NCI-H526 (cell line): ENCODE measurements at regions not wholly inside any gene's neighbourhood (a gene's known extent, or its start where the extent isn't known, plus 50 kb on each side); places are given as distances from the start of the nearest gene placed in this dataset.
"Not testable (repeated sequence)": the region's sequence is repeated elsewhere in the genome, so short reads cannot be mapped to it uniquely, and the experiment has no call there.

Source experiments
- DNase-seq, 2 experiments: peaks; one replicate each; lab custom pipeline; 2025; lab: John Stamatoyannopoulos, UW

DNA sequence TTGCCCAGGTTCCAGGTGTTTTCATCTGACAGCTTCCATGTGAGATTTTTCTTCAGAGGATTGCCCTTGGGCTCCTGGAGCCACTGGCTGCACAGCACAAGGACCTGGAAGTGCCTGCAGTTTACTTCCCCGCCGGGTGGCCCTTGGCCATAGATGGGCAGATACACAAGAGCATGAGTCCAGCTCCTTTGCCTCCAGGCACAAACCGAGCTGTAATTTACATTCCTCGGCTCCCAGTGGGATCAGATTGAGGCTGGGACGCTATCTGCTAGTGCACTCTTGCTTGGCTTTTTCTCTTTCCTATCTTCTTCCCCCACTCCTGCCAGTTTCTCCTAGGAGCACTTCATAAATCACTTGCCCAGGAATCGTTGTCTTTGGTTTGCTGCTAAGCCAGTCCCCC is 85.4 kb upstream of the RALY start:
- DNase-seq: no peak

DNA sequence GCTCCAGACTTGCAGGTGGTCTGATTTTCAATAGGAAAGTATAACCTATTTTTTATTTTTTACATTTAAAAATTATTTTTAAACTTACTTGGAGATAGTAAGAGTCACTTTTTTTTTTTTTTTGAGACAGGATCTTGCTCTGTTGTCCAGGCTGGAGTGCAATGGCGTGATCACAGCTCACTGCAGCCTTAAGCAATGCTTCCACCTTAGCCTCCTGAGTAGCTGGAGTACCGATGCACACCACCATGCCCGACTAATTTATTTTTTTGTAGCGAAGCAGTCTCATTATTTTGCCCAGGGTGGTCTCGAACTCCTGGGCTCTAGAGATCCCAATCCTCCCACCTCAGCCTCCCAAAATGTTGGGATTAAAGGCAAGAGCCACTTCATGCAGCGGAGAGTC is 84.8 kb upstream of the RALY start:
- no peak for DNase-seq

DNA sequence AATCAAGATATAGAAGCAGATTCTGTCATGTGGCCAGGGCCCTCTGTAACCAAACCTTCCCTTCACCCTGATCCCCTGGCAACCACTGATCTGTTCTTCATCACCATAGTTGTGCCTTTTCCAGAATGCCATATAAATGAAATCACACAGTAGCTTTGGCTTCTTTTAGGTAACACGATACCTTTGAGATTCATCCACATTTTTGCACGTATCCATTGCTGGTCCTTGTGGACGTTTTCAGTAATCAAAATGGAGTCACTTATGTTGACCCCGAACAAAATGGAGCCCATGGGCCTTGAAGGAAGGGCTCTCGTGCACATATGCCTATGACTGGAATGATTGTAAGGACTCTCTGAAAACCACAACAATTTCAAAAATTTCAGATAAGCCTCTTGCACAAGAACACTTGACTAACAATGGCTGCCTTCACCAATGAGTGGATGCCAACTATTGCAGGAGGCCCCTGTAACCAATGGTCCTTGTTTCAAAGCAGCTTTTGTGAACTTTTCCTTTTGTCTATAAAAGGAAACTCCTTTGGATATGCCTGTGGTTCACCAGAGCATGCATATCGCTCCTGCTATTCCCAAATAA is 84.3 kb upstream of the RALY start:
- DNase-seq: no peak

DNA sequence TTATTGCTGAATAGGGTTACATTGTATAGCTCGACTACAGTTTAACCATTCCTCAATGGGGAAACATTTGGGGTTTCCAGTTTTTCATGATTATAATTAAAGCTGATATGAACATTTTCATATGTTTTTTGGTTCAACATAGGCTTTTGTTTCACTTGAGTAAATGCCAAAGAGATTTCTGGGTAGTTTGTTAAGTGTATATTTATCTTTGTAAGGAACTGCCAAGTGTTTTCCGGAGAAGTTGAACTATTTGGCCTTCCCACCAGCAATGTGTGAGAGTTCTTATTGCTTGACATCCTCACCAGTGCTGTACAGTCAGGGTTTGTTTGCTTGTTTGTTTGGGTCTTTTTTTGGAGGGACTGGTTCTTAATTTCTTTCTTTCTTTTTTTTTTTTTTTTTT is 83.7 kb upstream of the RALY start:
- DNase-seq: no peak

DNA sequence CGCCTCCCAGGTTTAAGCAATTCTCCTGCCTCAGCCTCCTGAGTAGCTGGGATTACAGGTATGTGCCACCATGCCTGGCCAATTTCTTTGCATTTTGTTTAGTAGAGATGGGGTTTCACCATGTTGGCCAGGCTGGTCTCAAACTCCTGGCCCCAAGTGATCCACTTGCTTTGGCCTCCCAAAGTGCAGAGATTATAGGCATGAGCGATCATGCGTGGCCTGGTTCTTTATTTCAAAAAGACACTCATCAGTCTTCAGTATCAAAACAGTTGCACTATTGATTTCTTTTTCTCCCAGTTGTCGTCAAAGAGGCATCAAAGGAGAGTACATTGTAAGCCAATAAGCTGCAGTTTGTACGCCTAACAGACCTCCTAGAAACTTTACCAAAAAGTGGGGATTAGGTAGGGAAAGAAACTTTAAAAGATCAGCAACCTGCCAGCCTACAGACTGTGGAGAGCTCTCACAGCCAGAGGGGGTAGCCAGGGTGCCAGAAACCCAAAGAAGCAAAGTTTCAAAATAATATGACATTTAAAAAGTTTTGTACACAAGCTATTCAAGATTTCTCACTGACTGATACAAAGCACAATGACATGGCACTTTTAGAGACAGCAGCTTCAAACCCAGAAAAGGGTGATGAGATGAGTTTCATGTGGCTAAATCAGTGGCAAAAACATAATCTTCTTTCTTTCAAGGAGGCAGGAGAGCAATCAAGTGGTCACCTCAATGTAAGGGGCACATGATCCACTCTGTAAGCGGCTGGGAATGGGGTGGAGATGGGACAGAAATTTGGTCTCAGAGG is 83.0 kb upstream of the RALY start:
- no peak for DNase-seq

DNA sequence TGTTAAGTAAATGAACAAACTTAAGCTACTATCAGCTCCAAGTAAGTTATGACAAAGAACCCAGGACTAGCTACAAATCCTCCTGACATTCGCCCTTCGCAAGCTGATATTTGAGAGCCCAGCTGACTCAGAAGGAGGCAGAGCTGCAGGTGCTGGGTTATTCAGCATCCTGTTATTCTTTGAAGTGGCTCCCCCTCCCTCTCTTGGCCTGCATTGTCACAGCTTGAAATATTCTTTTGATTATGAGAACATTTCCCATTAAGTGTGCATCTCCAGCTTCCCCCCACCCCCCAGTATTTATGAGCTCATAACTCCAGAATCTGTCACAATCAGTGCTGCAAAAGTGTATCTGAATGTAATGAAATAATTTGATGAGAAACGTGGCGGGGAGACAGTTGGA is 78.8 kb upstream of the RALY start:
- DNase-seq: no peak

DNA sequence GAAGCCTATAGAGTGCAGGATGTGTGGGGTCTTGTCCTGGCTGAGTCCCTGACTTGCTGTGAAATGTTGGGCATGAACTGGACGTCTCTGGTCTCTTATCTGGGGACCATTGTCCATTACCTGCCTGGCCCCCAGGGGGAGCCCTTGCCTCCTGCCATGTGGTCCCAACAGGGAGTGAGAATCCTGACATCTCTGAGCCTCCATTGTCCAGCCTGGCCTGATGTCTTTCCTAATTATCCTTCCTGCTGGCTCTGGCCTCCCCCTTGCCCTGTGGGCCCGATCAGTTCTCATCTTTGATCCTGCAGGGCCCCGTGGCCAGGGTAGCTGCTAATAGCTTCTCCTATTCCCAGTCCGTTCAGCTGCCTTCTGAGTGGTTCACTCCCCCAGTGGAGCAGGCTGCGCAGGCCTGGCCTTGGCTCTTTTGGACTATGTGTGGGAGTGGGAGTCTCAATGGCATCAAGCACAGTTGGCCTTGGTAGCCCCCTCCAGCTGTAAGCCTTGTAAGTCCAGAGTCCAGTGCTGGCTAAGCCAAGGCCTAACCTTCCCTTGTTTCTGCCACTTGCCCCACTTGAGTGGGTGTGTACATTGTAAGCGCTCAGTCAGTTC is 77.9 kb upstream of the RALY start:
- peak in 1 of 2 experiments; percentile 20 for DNase-seq

DNA sequence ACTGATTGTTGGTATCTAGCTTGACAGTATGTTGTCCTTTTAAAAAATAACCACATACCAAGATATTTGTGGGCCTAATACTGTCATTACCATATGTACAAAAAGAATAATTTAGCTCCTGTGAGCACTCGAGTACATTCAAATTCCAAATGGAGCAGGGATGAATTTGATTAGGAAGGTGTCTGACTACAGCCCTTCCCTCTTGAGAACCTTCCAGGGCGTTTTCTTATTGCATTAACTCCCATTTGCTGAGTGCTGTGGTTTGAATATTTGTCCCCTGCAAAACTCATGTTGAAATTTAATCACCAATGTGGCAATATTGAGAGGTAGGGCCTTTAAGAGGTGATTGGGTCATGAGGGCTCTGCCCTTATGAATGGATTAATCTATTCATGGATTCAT is 76.9 kb upstream of the RALY start:
- no peak for DNase-seq

DNA sequence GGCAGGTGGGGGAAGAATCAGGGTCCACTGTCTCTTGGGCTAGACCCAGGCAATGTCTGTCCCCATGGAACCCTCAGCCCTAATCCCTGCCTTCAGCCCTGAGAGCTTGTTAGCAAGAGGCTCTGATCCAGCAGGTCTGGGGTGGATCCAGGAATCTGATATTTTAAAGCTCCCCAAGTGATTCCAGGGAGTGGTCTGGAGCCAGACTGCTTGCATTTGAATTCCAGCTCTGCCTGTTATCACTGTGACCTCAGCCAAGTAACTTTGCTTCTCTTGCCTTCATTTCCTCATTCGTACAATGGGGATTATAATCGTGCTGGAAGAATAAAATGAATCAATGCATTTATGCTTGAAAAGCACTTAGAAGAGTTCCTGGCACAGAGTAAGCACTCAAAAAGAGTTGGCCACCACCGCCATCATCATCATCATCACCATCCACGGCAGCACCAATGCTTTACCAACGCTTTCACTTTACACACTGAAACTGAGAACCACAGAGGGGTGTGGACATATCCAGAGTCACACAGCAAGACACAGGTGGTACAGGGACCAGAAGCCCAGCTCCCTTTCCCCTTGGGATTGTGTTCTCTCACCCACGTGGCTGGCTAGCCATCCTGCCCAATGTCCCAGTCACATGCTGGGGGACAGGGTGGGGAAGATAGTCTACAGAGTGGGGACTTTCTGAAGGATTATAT is 75.7 kb upstream of the RALY start:
- DNase-seq: no peak

DNA sequence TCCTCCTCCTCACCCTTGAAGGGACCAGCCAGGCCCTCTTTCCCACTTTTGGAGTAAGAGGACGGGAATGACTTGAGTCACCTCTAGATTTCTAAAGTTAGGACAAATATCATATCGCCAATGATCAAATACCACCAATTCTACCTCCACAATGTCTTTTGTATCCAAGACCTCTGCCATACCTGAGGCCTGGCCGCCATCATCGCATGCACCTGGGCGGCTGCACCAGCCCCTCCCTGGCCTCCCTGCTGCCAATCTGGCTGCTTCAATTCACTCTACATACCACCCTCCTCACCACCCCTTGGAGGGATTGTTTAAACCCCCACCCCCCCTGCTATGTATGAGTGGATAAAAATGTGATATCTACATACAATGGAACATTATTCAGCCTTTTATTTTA is 75.0 kb upstream of the RALY start:
- DNase-seq: no peak

DNA sequence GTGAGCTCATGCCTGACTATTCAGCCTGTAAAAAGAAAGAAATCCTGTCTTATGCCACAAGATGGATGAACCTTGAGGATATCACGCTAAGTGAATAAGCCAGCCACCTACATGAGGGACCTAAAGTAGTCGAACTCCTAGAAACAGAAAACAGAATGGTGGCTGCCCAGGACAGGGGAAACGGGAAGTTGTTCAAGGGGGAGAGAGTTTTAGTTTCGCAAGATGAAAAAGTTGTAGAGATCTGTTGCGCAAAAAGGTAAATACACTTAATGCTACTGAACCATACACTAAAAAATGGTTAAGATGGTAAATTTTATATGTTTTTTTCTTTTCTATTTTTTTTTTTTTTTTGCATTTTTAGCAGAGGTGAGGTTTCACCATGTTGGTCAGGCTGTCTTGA is 74.1 kb upstream of the RALY start:
- DNase-seq: no peak

DNA sequence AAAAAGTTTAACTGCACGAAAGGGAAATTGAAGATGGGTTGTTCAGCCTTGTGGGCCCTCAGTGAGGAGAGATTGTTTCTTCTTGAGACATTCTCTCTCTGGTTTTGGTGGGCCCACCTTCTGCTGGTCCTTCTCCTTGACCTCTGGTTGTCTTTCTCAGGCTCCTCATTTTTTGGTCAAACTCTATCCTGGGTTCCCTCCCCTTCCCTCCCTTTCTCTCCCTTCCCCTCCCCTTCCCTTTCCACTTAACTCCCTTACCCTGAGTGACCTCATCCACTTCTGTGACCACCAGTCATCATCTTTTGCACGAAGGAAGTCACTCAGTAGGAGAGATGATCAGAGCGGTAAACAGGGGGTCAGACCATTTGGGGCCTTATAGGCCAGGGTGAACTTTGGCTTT is 71.5 kb upstream of the RALY start:
- no peak for DNase-seq

DNA sequence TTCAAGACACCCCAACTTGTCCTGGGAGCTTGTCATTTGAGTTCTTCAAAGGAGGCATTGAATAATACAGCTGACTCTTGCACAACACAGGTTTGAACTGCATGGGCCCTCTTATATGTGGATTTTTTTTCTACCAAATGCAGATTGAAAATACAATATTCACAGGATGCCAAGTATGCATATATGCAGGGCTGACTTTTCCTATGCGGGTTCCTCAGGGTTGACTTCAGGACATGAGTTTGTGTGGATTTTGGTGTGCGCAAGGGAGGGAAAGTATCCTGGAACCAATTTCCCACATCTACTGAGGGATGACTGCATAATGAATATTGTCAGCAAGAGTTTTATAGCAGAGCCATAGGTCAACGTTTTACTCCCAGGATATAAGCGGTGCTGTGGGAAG is 70.0 kb upstream of the RALY start:
- DNase-seq: no peak

DNA sequence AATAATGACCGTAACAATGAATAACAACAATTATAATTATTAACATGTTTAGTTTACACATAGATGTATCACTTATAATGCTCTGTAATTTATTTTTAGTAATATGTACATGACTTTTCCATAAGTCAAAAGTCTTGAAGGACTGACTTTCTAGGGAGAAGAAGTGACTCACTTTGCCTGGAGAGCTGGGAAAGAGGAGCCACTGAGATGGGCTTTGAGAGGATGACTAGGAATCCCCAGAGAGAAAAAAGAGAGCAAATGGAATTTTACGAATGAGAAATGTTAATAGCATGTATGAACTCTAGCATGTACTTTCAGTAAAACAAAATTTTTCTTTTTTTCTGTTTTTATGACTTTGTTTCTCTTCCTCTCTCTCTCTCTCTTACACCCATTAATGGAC is 67.8 kb upstream of the RALY start:
- no peak for DNase-seq

DNA sequence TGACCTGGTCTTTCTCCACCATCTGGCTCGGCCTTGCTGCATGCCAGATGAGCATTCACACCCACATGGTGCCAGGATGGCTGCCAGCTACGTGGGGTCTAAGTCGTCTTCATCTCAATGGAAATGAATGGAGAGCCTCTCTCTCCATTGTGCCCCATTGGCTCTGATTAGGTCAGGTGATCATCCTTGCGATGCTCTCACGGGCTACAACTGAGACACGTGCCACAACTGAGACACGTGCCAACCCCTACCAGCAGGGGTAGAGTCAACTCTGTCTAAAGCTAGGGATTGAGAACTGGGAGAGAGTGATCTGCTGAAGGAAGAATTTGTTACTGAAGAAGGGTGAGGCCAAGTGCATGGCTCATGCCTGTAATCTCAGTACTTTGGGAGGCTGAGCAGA is 67.3 kb upstream of the RALY start:
- DNase-seq: no peak

DNA sequence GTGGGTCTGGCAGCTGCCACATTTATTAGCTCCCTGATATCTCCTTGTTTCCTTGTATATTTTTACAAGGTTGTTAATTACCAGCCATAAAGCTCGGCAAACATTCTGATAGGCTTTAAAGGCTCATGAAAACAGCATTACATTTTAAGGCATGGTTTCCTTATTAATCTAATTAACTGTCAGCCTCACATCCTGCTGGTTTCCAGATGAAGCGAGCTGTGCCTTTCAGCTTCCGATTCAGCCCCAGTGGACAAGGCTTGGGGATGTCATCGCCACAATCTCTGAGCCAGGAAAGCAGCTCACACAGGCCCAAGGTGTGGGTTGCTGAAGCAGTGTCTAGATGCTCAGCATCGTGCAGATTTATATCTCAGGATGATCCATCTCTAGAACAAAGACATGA is 66.0 kb upstream of the RALY start:
- DNase-seq: no peak

DNA sequence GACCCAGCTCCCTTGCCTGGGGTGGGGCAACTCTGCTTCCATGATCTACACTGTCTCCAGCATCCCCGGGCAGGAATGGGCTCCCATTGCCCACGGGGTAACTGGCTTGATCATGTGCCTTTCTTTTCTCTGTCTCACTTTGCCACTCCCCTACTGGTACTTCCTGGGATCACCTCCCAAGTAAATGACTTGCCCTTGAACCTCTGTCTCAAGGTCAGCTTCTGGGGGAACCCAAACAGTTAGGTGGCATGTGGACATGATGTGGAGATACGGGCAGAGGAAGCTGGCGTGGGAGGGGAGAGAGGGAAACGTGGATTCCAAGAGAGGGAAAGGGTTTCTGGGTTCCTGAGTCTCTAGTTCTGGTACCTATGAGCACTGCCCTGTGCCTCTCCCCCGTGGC is 63.8 kb upstream of the RALY start:
- DNase-seq: no peak

DNA sequence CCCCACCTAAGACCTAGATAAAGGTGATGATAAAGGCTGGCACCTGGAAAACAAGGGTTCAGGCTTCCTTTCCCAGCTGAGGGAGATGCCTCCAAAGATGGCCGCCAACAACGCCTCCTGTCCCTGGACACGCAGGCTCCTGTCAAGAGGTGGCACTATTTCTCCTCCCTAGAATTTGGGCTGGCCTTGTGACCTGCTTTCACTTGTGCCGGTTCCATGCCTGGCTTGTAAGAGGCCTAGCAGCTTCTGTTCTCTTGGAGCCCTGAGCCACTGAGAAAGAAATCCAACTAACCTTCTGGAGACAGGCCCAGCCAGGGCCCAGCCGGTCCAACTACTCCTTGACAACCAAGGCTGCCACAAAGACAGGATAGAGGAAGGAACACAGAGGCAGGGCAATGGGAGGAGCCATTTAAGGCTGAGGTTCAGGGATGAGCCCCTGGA is 60.2 kb upstream of the RALY start:
- peak; percentile 37 to 61 for DNase-seq

DNA sequence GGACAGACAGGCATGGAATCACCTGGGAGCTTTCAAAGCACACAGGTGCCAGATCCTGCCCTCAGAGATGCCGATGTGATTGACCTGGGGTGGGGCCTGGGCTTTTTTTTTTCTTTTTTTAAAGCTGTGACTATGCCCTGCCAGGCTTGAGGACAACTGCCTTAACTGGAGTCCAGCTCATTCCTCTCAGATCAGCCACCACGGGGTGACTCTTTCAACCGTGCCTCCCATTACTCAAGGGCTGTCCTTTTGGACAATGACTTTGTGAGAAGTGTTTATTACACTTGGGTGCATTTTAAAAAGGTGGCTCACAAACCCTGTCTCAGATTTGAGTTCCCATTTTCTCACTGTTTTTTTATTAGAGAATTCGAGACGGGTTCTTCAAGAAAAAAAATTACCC is 57.1 kb upstream of the RALY start:
- no peak for DNase-seq

DNA sequence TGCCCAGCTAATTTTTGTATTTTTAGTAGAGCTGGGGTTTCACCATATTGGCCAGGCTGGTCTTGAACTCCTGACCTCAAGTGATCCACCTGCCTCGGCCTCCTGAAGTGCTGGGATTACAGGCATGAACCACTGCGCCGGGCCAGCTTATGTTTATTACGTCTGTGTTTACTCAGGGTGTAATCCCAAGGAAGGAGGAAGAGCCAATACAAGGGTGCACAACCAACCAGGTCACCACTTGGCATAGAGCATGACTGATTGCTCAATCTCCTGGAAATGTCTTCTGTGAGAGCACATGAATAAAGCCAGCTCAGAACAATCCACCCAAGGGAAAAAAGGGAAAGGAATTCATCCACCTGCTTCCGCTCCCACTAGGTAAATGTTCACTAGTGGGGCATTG is 54.7 kb upstream of the RALY start:
- DNase-seq: not testable (repeated sequence)

DNA sequence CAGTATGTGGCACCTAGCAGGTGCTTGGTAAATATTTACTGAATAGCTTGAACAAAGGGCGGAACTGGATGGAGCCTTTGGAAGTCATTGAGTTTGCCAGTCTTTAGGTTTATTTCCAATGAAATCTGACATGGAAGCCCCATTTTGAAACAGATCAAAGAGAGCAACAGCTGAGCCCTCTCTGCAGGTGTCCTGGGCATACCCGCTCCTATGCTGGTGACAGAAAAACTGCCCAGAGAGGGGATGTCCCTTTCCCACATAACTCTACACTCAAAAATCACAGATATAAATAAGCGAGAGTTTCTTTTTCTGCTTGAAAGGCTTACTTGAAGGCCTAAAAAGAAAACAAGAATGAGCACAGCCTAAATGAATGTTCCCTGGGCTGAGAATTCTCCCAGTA is 53.0 kb upstream of the RALY start:
- DNase-seq: no peak
